IMR-90 (cell line): ENCODE measurements at regions not wholly inside any gene's neighbourhood (a gene's known extent, or its start where the extent isn't known, plus 50 kb on each side); places are given as distances from the start of the nearest gene placed in this dataset.

Experiments used
- ATAC-seq: fragments of 200-7000 bp; cut with Tn5 transposase; 2 replicates; pipeline ENCODE4 v1.9.1; 2020; ENCODE audit warnings: low read depth, mild to moderate bottlenecking, moderate library complexity
- BruUV-seq: library from RNA; stranded (reverse); fragments of 400-500 nt; replicated peaks from 2 replicates; lab custom pipeline; 2021; lab: Mats Ljungman, UMichigan
- CTCF ChIA-PET: fragments of 300-600 bp; formaldehyde crosslinking; extraction: SDS; loops from one replicate; lab custom pipeline; 2021; ENCODE audit warnings: antibody characterized with exemption; lab: Yijun Ruan, JAX
- POLR2A ChIA-PET: fragments of 300-600 bp; sonication (Branson Sonifier 250); formaldehyde crosslinking; loops from one replicate; lab custom pipeline; 2022; ENCODE audit warnings: antibody characterized with exemption; ENCODE audit not compliant: unreplicated experiment; lab: Charles Lee
- DNase-seq: peaks from one replicate; pipeline ENCODE4 v3.0.0; 2013
- H2AFZ ChIP-seq: replicated peaks from 2 replicates; pipeline ENCODE3; 2013; ENCODE audit warnings: low read length, mild to moderate bottlenecking; ENCODE audit not compliant: poor library complexity
- H2AK5ac ChIP-seq: 2 replicates; pipeline ENCODE4 v1.6.1; 2013; ENCODE audit warnings: low read depth, low read length, inconsistent platforms
- H2AK9ac ChIP-seq: replicated peaks from 2 replicates; pipeline ENCODE3; 2013; ENCODE audit warnings: mild to moderate bottlenecking, low read depth, low read length, moderate library complexity; ENCODE audit not compliant: poor library complexity
- H2BK120ac ChIP-seq: 2 replicates; pipeline ENCODE4 v1.6.1; 2013; ENCODE audit warnings: low read depth, low read length, inconsistent platforms
- H2BK15ac ChIP-seq: 3 replicates; pipeline ENCODE4 v1.6.1; 2013; ENCODE audit warnings: low read depth, low read length, inconsistent platforms
- H2BK20ac ChIP-seq: 2 replicates; pipeline ENCODE4 v1.6.1; 2013; ENCODE audit warnings: low read depth, mild to moderate bottlenecking, inconsistent platforms, low read length, moderate library complexity
- H2BK5ac ChIP-seq: 2 replicates; pipeline ENCODE4 v1.6.1; 2013; ENCODE audit warnings: mild to moderate bottlenecking, low read depth, low read length, inconsistent platforms; ENCODE audit not compliant: poor library complexity, severe bottlenecking
- H3K14ac ChIP-seq: replicated peaks from 2 replicates; pipeline ENCODE4 v1.6.1; 2013; ENCODE audit warnings: low read depth, low read length, inconsistent platforms
- H3K18ac ChIP-seq: 2 replicates; pipeline ENCODE4 v1.6.1; 2013; ENCODE audit warnings: low read depth, low read length, control low read depth
- H3K23ac ChIP-seq: 2 replicates; pipeline ENCODE4 v1.6.1; 2013; ENCODE audit warnings: low read depth, low read length, inconsistent platforms
- H3K27ac ChIP-seq: 2 replicates; pipeline ENCODE4 v1.5.1; 2013; ENCODE audit warnings: mild to moderate bottlenecking, control low read depth, low read length; ENCODE audit not compliant: insufficient read depth
- H3K27me3 ChIP-seq: 2 replicates; pipeline ENCODE4 v1.6.1; 2013; ENCODE audit warnings: low read length; ENCODE audit not compliant: control insufficient read depth, insufficient read depth
- H3K36me3 ChIP-seq: 2 replicates; pipeline ENCODE4 v1.6.1; 2013; ENCODE audit warnings: low read length, mixed read lengths; ENCODE audit not compliant: control insufficient read depth, insufficient read depth
- H3K4ac ChIP-seq: 2 replicates; pipeline ENCODE4 v1.6.1; 2013; ENCODE audit warnings: low read depth, low read length, inconsistent platforms
- H3K4me1 ChIP-seq: 2 replicates; pipeline ENCODE4 v1.6.1; 2013; ENCODE audit warnings: low read length, mixed read lengths; ENCODE audit not compliant: control insufficient read depth, insufficient read depth
- H3K4me2 ChIP-seq: 2 replicates; pipeline ENCODE4 v1.6.1; 2013; ENCODE audit warnings: low read depth, mild to moderate bottlenecking, control low read depth, low read length, moderate library complexity
- H3K4me3 ChIP-seq: 2 replicates; pipeline ENCODE4 v1.5.1; 2013; ENCODE audit warnings: low read depth, mild to moderate bottlenecking, control low read depth, low read length, moderate library complexity; ENCODE audit not compliant: insufficient read depth
- H3K56ac ChIP-seq: 2 replicates; pipeline ENCODE4 v1.6.1; 2013; ENCODE audit warnings: low read length, inconsistent platforms; ENCODE audit not compliant: insufficient read depth; ENCODE audit errors: extremely low read depth
- H3K79me1 ChIP-seq, 2 experiments: 2 replicates each; pipeline ENCODE4 v1.6.1; 2013; ENCODE audit warnings: low read length in 2 of 2, inconsistent platforms in 1 of 2, low read depth in 1 of 2
- H3K9ac ChIP-seq: 2 replicates; pipeline ENCODE4 v1.6.1; 2013; ENCODE audit warnings: low read depth, low read length, control low read depth
- H3K9me1 ChIP-seq: 2 replicates; pipeline ENCODE4 v1.6.1; 2013; ENCODE audit warnings: low read length, inconsistent platforms; ENCODE audit not compliant: insufficient read depth
- H3K9me3 ChIP-seq: 2 replicates; pipeline ENCODE4 v1.6.1; 2013; ENCODE audit warnings: low read length; ENCODE audit not compliant: control insufficient read depth, insufficient read depth
- H4K20me1 ChIP-seq: 2 replicates; pipeline ENCODE4 v1.6.1; 2013; ENCODE audit warnings: low read length, inconsistent platforms; ENCODE audit not compliant: insufficient read depth
- H4K5ac ChIP-seq: 2 replicates; pipeline ENCODE4 v1.6.1; 2013; ENCODE audit warnings: mild to moderate bottlenecking, low read depth, low read length, control low read depth
- H4K8ac ChIP-seq, 2 experiments: 2 replicates each; pipeline ENCODE4 v1.6.1; 2013; ENCODE audit warnings: low read depth in 2 of 2, low read length in 2 of 2, control low read depth in 1 of 2, inconsistent platforms in 1 of 2
- H4K91ac ChIP-seq: 2 replicates; pipeline ENCODE4 v1.6.1; 2013; ENCODE audit warnings: low read depth, low read length, inconsistent platforms; ENCODE audit not compliant: insufficient read depth
- CEBPB ChIP-seq: IDR thresholded peaks from 2 replicates; pipeline ENCODE4 v1.6.1; 2012; ENCODE audit warnings: low read depth, low read length, improper control_type of control experiment
- FOS ChIP-seq: fragments of 150-350 bp; IDR thresholded peaks from 2 replicates; pipeline ENCODE4 v1.6.1; 2016; ENCODE audit warnings: low read depth, low read length
- MAZ ChIP-seq: IDR thresholded peaks from 2 replicates; pipeline ENCODE4 v1.6.1; 2012; ENCODE audit warnings: low read depth, mild to moderate bottlenecking, low read length, improper control_type of control experiment, moderate library complexity, borderline replicate concordance
- POLR2A ChIP-seq: IDR thresholded peaks from 2 replicates; pipeline ENCODE4 v1.6.1; 2012; ENCODE audit warnings: mild to moderate bottlenecking, low read depth, low read length
- RCOR1 ChIP-seq: IDR thresholded peaks from 2 replicates; pipeline ENCODE4 v1.6.1; 2012; ENCODE audit warnings: mild to moderate bottlenecking, low read length, improper control_type of control experiment; ENCODE audit not compliant: insufficient replicate concordance
- RFX5 ChIP-seq: IDR thresholded peaks from 2 replicates; pipeline ENCODE4 v1.8.0; 2012; ENCODE audit warnings: low read depth, mild to moderate bottlenecking, low read length, moderate library complexity
- SMC3 ChIP-seq: fragments of 150-350 bp; IDR thresholded peaks from 2 replicates; pipeline ENCODE4 v1.6.1; 2016; ENCODE audit warnings: low read depth, mild to moderate bottlenecking, antibody characterized with exemption, low read length, moderate library complexity
- USF2 ChIP-seq: fragments of 150-350 bp; IDR thresholded peaks from 2 replicates; pipeline ENCODE4 v1.6.1; 2017; ENCODE audit warnings: mild to moderate bottlenecking, antibody characterized with exemption, low read length, low read depth
- WGBS, 2 experiments: methylation state at CpG; one replicate each; pipeline versions ENCODE4 v1.1.5 to v1.1.7; 2013; ENCODE audit warnings: missing lambda C conversion rate in 2 of 2; ENCODE audit not compliant: insufficient read length in 1 of 2; ENCODE audit errors: extremely low coverage in 2 of 2; 5-methylcytosine and 5-hydroxymethylcytosine counted together
- dilution Hi-C: fragments of 300-500 bp; cut with HindIII; formaldehyde crosslinking; loops from one replicate; pipeline ENCODE4 v1.14.3; 2018; ENCODE audit warnings: low sequenced_read_pairs; ENCODE audit not compliant: unreplicated experiment
- in situ Hi-C: fragments of 300-500 bp; cut with MboI; formaldehyde crosslinking; loops from 3 replicates; pipeline ENCODE4 v1.14.3; 2019; ENCODE audit warnings: low sequenced_read_pairs, inconsistent platforms, mixed read lengths
- intact Hi-C: fragments of 100-400 bp; cut with micrococcal nuclease; formaldehyde crosslinking; loops from 2 replicates; pipeline ENCODE4 v1.10.0; 2022

GRCh38 chr2:129883121-129883520 lies 96.3 kb upstream of the RAB6C start:
- CTCF ChIA-PET: no interaction called here
- Histone ChIP-seq H2AFZ (no peak overlapping the region), H4K91ac (no peak overlapping the region), H2AK9ac (no peak overlapping the region), H3K14ac (no peak overlapping the region), H3K27ac (no peak overlapping the region), H3K23ac (no peak overlapping the region), H2AK5ac (no peak overlapping the region), H3K27me3 (no peaks in the 10 kb centered on the region), H4K8ac (no peak overlapping the region), H4K20me1 (no peaks in the 10 kb centered on the region; the same call in 1 of the 2 replicates), H3K4ac (no peak overlapping the region), H3K4me3 (no peak overlapping the region), H2BK5ac (no peak overlapping the region), H2BK120ac (no peak overlapping the region), H3K9ac (no peak overlapping the region), H2BK20ac (no peak overlapping the region), H3K9me1 (no peaks in the 10 kb centered on the region), H3K18ac (no peak overlapping the region), H3K9me3 (no peaks in the 10 kb centered on the region), H2BK15ac (no peak overlapping the region), H3K4me2 (no peak overlapping the region), H3K4me1 (no peaks in the 10 kb centered on the region), H4K5ac (no peak overlapping the region), H3K56ac (no peak overlapping the region), H3K79me1 (no peaks in the 10 kb centered on the region), H3K36me3 (no peaks in the 10 kb centered on the region)
- TF ChIP-seq RCOR1 (no peak), MAZ (no peak), POLR2A (no peak), CEBPB (no peak), FOS (no peak), USF2 (no peak), SMC3 (no peak), RFX5 (no peak)
- no TSS peak for BruUV-seq
- POLR2A ChIA-PET: no interaction called here
- intact Hi-C loops: no loop called here
- dilution Hi-C loops: no loop called here
- DNase-seq: no peak
- in situ Hi-C loops: no loop called here
- WGBS, 2 experiments: 40% methylated on average over 1 of the region's 3 CpGs; no CpG with 5 or more reads in 1 of the 2 experiments
- no peak for ATAC-seq
